GM19238 (cell line): ENCODE measurements at regions not wholly inside any gene's neighbourhood (a gene's known extent, or its start where the extent isn't known, plus 50 kb on each side); places are given as distances from the start of the nearest gene placed in this dataset.
"Not testable (repeated sequence)": the region's sequence is repeated elsewhere in the genome, so short reads cannot be mapped to it uniquely, and the experiment has no call there.

ENCODE experiments used
- DNase-seq: peaks from one replicate; pipeline ENCODE4 v3.0.0; 2011; ENCODE audit warnings: low spot score; ENCODE audit not compliant: insufficient read length

DNA sequence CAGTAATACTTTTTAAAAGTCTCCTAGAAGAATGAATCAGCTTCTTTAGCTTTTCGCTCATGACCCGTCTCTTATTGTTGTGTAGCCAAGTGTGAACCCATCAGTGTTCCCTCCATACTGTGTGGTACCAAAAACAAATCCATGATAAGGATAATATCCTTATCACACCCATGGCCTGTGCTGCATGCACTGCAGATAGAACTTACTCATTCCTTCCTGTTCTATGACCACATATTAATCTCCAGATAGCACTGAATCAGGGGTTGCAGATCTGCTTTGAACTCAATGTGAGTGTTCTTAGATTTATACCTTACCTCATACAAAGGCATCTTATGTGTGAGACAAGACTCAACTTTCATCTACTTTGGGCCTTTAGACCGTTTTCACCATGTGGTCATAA lies 373.4 kb downstream of the JRKL start:
- DNase-seq, result no peak

DNA sequence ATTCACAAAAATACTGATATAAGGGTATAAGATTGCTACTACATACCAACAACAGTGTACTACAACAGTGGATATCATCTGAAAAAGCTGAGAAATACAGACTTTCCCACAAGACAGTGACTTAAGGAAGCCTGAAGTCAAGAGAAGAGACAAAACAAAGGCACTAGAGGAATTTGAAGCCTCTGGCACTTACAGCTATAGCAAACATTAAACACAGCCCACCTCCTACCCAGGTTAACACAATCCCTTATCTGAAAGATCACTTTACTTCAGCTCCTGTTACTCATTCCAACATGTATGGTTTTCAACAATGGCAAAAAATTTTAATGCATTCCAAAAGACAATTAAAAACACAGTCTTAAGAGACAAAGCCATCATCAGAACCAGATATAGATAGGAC lies 388.5 kb downstream of the JRKL start:
- DNase-seq, result no peak

DNA sequence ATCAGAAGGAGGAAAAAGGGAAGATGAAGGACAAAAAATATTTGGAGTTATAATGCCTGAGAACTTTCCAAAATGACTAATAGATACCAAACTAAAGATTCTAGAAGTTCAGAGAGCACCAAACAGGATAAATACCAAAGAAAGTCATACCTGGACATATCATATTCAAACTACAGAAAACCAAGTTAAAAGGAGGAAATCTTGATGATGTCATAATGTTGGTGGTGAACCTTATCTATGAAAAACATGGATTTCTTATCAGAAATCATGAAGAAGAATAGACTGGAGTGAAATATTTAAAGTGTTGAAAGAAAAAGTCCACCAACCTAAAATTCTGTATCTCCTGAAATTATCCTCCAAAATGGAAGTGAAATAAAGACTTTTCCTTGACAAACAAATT lies 389.2 kb downstream of the JRKL start:
- no peak for DNase-seq

GRCh38 chr11:96781082-96781481 lies 391.3 kb downstream of the JRKL start:
- DNase-seq, result no peak

DNA sequence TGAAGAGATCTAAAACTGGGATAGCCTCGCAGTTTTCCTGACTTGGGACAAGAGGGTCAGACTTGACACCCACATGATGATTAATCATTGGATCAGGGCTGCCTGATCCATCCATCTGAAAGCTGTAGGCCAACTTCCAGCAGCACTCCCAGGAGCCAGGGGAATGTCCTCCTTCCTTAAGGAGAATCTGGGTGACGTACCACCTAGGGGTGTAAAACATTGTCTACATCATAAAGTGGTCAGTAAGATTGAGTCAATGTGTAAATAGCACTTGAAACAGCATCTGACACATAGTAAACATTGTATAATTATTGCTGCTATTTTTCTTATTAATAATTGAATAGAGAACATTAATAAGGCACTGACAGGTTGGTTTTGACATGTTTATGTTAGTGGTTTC lies 392.8 kb downstream of the JRKL start:
- no peak for DNase-seq

DNA sequence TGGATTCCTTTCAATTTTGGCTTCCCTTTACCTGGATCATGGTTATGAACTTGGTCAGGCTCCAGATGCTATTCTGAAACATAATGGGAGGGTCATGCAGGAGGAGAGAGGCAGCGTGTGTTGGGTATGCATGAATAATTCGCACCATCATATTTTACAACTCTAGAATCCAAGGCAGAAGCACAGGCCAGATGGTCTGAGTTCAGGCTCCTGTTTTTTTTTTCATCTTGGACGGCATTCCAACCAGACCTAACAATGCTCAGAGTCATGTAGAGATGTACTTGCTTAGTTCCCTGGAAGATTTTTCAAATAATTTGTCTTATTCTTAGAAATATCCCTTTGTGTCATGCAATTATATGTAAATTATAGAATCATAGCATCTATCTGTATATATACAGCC lies 393.5 kb downstream of the JRKL start:
- no peak for DNase-seq

DNA sequence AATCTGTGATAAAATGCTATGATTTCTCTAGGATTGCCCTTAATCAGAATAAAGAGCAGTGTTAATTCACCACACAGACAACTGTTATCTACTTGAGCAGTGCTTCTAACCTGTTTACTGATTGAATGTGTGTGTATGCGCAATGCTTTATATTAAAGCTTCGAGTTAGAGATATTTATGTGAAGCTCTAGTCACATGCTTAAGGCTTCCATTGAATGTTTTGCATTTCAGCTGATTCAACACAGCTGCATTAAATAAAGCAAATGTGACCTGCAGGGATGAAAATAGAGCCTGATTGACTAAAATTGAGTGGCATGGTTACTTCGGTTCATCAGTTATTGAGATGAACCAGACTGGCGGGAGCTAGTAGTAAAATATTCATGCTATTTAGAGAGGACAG lies 395.3 kb downstream of the JRKL start:
- no peak for DNase-seq

GRCh38 chr11:96794152-96794551 lies 404.3 kb downstream of the JRKL start:
- DNase-seq, result no peak

- DNase-seq, result no peak
Measured at GRCh38 chr11:96798445-96798844, 408.6 kb downstream of the JRKL start.

DNA sequence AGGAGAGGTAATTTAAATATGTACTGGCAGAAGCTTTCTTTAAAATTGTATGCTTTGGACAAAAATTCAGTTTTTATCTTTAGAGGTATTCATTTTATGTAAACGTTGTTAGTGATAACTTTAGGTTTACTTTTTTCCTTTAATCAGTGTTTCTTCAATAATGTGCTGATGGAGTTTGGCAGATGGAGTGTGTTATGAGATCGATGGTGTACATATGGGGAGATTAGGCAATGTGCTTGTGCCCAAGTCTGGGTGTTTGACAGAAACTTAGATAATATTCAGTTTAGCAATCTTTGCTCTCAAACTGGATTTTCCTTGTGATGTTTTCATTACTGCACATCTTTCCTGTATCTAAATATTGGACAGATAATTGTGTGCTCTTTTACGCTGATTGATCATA lies 425.4 kb downstream of the JRKL start:
- DNase-seq, result no peak

- DNase-seq, result no peak
Measured at GRCh38 chr11:96817482-96818399, 427.9 kb downstream of the JRKL start.

- DNase-seq, result no peak
Measured at GRCh38 chr11:96827164-96827563, 437.4 kb downstream of the JRKL start.

DNA sequence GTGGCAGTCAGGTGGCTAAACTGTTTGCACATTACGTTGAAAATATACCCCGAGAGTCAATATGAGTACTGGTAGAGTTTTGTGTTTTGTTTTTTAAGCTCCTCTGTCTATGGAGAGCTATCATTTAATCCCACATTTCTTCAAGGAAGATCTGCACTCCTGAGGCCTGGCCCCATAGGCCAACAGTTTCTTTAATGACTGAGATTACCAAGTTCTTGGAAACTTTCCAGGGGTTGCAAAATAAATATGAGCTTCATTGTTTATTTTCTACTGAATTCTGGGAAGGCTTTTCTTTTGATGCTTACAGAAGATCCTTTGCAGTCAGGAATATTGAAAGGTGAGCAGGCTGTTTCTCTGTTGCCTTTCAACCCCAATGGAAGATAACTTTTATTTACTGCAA lies 452.0 kb downstream of the JRKL start:
- no peak for DNase-seq

GRCh38 chr11:96842731-96843130 lies 452.9 kb downstream of the JRKL start:
- DNase-seq, result no peak

DNA sequence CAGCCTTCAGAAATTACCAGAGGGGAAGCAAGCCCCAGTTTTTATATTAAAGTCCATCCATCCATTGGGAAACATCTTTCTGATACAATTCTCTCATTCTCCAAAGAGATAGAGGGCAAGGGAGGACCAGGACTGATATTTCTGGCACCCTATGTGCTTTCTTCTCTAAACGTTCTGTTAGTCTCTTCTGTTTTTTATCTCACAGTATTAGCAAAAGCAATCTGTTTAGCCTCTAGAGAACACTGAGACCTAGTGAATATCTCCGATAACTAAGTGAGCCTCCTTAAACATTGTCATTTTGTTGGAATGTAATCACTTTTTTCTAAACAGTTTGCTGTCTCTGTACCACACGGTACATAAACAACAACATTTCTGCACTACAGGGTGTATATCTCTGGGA lies 464.6 kb downstream of the JRKL start:
- no peak for DNase-seq

GRCh38 chr11:96861722-96862121 lies 471.9 kb downstream of the JRKL start:
- not testable (repeated sequence) for DNase-seq

DNA sequence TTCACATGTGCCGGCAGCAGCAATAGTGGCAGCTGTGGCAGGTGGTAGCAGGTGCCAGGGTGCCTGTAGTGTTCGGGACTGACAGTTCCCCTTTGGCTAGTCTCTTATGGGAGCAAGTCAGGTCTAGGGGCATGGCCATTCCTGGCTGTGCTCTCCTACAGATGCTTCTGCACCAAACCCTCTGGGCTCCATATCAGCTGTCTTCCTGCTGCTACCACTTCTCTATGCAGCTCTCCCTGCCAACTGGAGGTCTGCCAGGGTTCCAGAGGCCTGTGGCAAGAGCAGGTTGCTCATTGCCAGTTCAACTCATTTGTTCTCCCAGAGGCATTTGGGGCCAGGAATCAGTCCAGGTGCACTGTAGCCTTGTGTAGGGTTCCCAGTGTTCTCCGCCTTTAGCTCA lies 473.7 kb downstream of the JRKL start:
- no peak for DNase-seq

- DNase-seq, result no peak
Measured at GRCh38 chr11:96865020-96865419, 475.2 kb downstream of the JRKL start.

- DNase-seq, result no peak
Measured at GRCh38 chr11:96869207-96869606, 479.4 kb downstream of the JRKL start.

GRCh38 chr11:96875712-96876111 lies 485.9 kb downstream of the JRKL start:
- DNase-seq, result no peak

- DNase-seq, result no peak
Measured at GRCh38 chr11:96878299-96879051, 488.7 kb downstream of the JRKL start.

GRCh38 chr11:96882622-96883021 lies 492.8 kb downstream of the JRKL start:
- DNase-seq, result not testable (repeated sequence)

DNA sequence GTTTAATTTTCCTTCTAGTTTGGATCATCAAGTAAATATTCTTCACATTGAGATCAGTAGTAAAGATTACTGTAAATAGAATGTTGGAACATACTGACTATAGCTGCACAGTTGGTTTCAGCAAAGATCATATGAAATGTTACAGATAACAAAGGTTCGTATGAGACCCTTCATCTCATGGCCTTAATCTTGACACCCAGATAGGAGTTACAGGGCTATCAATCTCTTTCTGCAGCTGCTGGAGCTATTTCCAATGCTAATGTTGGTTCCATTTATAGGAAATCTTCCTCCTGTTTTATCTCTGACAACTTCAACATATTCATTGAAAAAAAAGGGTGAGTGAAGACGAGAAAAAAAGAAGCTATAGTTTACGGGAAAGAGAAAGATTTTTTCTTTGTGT lies 495.6 kb downstream of the JRKL start:
- DNase-seq, result no peak
